DND-41 (cell line): ENCODE measurements at regions not wholly inside any gene's neighbourhood (a gene's known extent, or its start where the extent isn't known, plus 50 kb on each side); places are given as distances from the start of the nearest gene placed in this dataset.

Experiments used
- CTCF ChIP-seq: IDR thresholded peaks from 2 replicates; pipeline ENCODE4 v1.5.1; 2012; ENCODE audit warnings: borderline replicate concordance, low read length, moderate library complexity, mild to moderate bottlenecking; ENCODE audit not compliant: poor library complexity, severe bottlenecking; ENCODE audit errors: extremely low read depth
- EZH2 ChIP-seq: IDR thresholded peaks from 3 replicates; pipeline ENCODE4 v1.6.1; 2012; ENCODE audit warnings: borderline replicate concordance, low read depth, mild to moderate bottlenecking, moderate library complexity, low read length, inconsistent platforms; ENCODE audit not compliant: severe bottlenecking

GRCh38 chr5:97406946-97407676 is 224.1 kb upstream of the RIOK2 start:
- TF ChIP-seq EZH2 = no peak
- TF ChIP-seq CTCF = no peak
